ENCODE measurements at regions not wholly inside any gene's neighbourhood (a gene's known extent, or its start where the extent isn't known, plus 50 kb on each side); places are given as distances from the start of the nearest gene placed in this dataset.

- TF ChIP-seq BCLAF1 (IDR thresholded peaks at IDR 0.05) (no peak), ZNF432 (CRISPR knock-in tag; IDR thresholded peaks at IDR 0.05; ENCODE audit: borderline replicate concordance) (no peak), PAXIP1 (CRISPR knock-in tag; conservative IDR thresholded peaks at IDR 0.05) (no peak), ZNF564 (CRISPR knock-in tag; IDR thresholded peaks at IDR 0.05) (no peak), ZNF800 (CRISPR knock-in tag; IDR thresholded peaks at IDR 0.05) (no peak), MIXL1 (CRISPR knock-in tag; IDR thresholded peaks at IDR 0.05) (no peak), ZBTB39 (CRISPR knock-in tag; IDR thresholded peaks at IDR 0.05) (no peak), YEATS4 (CRISPR knock-in tag; IDR thresholded peaks at IDR 0.05; ENCODE audit: borderline replicate concordance) (no peak), ZNF562 (CRISPR knock-in tag; IDR thresholded peaks at IDR 0.05; ENCODE audit: borderline replicate concordance) (no peak), SNAPC4 (CRISPR knock-in tag; IDR thresholded peaks at IDR 0.05) (no peak), EZH2 (conservative IDR thresholded peaks at IDR 0.05; ENCODE audit: low read depth, low read length) (no peak), KAT7 (CRISPR knock-in tag; IDR thresholded peaks at IDR 0.05; ENCODE audit: borderline replicate concordance) (no peak), TAF15 (IDR thresholded peaks at IDR 0.05; ENCODE audit: low read depth, low read length, poor library complexity, severe bottlenecking) (no peak)
Observed at GRCh38 chr15:101578443-101578894, 73.7 kb downstream of the TM2D3 start (continued).
